ENCODE measurements at regions not wholly inside any gene's neighbourhood (a gene's known extent, or its start where the extent isn't known, plus 50 kb on each side); places are given as distances from the start of the nearest gene placed in this dataset.
"Not testable (repeated sequence)": the region's sequence is repeated elsewhere in the genome, so short reads cannot be mapped to it uniquely, and the experiment has no call there.

DNA sequence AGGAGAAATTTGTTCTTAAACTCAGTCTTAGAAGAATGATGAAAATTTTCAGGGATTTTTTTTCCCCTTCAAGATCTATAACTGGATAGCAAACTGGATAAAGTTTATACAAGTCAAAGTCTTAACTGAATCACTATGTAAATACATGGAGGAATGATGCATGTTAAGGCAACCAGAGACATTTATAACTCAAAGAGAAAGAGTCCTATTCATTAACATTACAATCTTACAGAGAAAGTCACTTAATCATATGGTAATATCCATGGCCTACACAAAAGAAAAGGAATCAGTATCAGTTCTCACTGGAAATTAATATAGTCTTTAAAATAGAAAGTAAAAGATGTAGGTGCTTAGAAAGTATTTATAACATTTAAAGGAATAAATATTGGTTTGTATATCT, 869.1 kb downstream of the TBL1XR1 start:
- no peak for DNase-seq (ENCODE audit: low spot score)

DNA sequence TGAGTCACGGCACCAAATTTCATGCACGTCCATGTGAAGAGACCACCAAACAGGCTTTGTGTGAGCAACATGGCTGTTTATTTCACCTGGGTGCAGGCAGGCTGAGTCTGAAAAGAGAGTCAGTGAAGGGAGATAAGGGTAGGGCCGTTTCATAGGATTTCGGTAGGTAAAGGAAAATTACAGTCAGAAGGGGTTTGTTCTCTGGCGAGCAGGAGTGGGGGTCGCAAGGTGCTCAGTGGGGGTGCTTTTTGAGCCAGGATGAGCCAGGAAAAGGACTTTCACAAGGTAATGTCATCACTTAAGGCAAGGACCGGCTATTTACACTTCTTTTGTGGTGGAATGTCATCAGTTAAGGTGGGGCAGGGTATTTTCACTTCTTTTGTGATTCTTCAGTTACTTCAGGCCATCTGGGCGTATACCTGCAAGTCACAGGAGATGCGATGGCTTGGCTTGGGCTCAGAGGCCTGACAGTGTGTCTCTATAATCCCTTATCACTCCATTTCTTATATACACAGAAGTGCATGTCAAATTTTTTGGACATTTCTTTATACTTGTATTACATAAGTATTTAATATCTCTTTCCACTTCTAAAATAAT, 870.3 kb downstream of the TBL1XR1 start:
- DNase-seq (ENCODE audit: low spot score), result not testable (repeated sequence)

DNA sequence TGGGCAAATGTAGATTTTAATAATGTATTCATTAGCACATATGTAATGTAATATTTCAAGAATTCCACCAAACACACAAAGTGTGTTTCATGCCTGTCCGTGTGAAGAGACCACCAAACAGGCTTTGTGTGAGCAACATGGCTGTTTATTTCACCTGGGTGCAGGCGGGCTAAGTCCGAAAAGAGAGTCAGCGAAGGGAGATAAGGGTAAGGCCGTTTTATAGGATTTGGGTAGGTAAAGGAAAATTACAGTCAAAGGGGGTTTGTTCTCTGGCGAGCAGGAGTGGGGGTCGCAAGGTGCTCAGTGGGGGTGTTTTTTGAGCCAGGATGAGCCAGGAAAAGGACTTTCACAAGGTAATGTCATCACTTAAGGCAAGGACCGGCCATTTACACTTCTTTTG, 875.8 kb downstream of the TBL1XR1 start:
- DNase-seq (ENCODE audit: low spot score), result not testable (repeated sequence)

DNA sequence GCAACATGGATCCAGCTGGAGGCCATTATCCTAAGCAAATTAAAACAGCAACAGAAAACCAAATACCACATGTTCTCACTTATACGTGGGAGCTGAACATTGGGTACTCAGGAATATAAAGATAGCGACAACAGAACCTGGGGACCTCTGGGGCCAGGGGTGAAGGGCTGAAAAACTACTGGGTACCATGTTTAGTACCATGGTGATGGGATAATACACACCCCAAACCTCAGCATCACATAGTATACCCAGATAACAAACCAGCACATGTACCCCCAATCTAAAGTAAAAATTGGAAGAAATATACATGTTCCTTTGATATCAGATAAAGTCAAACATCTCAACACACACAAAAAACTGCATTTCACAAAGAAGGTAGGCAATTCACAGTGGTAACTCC, 876.2 kb downstream of the TBL1XR1 start:
- DNase-seq (ENCODE audit: low spot score), result no peak

DNA sequence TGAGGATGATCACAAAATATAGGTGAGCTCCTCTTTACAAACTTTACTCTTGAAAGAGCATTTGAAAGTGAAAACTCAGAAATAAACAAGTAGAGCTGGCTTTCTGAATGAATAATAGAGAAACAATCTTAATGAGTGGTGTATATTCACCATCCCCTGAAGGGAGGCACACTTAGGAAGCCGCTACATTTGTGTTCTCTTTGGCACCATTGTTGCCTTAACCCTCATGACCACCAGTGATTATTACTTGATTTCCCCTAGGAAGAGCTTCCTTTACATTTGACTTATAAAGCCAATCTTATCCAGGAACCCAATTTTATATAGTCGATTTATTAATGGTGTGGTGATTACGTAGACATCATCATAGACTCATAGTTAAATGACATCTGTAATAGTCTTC, 883.9 kb downstream of the TBL1XR1 start:
- no peak for DNase-seq (ENCODE audit: low spot score)

DNA sequence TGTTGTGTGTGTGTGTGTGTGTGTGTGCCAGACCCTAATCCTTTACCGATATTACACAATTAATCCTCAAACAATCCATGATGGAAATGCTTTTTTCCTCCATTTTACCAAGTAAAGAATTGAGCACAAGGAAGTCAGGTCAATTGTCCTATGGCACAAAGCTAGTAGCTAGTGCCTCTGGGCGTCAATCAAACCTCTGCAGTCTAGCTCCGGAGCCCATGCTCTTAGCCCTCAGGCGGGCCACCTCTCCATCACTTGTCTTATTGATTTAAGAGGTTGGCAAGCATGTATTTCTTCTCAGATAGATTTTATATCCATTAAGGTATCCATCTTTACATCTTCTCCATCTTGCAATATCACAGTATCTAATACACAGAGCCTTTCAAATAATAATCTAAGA, 886.6 kb downstream of the TBL1XR1 start:
- no peak for DNase-seq (ENCODE audit: low spot score)

DNA sequence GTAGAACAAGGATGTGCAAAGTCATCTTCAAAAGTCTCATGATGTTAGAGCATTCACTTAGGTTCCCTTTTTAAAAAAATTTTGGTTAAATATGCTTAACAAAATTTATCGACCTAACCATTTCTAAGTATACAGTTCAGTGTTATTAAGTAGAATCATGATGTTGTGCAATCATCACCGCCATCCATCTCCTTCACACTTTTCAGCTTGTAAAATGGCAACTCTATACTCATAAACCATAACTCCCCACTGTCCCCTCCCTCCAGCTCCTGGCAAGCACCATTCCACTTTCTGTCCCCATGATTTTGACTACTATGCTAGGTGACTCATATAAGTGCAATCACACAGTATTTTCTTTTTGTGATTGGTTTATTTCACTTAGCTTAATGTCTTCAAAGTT, 895.0 kb downstream of the TBL1XR1 start:
- no peak for DNase-seq (ENCODE audit: low spot score)

DNA sequence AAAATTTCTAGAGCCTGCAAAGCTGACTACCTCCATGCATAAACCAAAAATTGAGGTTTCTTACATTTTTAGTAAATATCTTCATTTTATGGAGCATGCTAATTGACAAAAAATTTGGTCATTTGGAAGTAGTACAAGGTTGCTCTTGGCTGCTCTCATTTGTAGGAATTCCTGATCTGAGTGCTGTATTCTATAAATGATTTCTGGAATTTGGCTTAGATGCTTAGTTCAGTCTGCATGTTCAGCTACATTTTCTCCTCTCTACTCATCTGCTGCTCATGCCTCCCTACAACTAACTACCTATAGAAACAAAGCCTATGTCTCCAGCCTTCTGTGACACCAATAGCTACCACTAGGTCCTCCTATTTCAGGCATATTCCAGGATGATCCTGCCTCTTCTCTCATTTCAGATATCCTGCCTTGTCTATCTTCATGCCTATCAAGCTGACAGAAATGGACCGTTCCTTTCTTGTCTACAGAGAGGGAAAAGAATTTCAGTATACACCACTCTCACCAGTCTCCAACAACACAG, 901.1 kb downstream of the TBL1XR1 start:
- DNase-seq (ENCODE audit: low spot score), result no peak

DNA sequence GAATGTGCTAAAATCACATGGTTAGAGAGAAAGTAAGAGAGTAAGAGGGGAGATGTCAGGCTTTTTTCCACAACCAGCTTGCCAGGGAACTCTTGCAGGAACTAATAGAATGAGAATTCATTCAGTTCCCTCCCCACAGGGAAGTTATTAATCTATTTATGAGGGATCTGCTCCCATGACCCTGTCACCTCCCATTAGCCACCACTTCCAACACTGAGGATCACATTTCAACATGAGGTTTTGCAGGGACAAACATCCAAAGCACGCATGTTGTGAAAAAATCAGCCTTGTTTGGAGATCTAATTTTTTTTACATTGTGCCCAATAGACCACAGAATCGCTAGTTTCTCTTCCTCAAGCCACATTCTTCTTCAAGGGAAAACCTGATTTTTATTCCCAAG, 904.0 kb downstream of the TBL1XR1 start:
- DNase-seq (ENCODE audit: low spot score), result no peak

DNA sequence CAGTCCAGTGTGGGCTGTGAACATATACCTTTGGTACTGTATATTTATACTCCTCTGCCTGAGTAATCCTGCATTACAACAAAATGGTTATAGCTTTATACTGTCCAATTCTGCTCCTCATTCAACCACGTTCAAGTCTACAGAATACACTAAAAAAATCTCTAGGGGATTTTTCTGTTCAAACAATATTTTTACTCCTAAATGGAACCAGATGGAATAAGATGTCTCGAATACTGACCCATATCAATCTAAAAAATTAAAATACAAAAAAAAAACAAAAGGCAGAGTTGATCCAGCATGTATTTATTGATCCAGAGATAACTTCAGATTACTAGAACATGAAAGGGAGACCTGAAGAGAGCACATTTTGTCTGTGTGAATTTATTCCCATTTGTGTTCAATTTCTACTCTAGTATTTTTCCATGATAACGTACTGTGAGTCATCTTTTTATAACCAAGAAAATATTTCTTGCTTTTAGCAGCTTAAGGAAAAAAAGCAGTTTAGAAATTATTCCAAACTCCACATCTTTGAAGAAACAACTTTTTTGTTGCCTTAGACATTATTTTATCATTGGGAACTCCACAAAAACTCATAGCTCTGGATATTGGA, 910.7 kb downstream of the TBL1XR1 start:
- DNase-seq (ENCODE audit: low spot score), result no peak

DNA sequence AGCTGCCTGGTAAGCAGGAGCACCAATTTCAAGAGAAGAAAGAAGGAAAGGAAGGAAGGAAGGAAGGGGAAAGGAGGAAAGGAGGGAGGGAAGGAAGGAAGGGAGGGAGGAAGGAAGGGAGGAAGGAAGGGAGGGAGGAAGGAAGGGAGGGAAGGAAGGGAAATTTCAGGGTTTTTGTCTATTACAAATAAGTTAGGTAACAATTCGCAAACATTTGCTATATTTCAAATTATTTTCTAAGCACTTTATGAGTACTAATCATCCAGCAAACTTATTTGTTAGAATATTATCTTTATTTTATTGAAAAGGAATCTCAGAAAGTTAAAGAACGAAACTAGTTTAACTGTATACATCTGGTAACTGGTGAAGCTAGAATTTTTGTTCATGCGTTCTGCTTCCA, 921.7 kb downstream of the TBL1XR1 start:
- no peak for DNase-seq (ENCODE audit: low spot score)

DNA sequence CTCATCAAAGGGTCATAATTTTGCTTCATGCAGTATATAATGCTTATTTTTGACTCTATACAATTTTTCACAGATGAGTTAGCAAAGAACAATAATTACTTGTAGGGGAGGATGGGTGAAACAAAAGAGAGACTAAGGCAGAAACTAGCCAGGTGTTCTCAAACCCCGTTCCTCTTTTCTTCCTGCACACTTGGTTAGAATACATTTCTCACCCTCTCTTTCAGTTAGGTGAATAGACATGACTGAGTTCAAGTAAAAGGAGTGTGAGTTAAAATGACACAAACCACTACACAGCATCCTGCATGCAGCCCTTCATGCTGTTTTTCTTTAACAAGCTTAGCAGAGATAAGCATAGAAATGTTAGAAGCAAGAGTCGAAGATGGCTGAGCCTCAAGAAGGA, 922.2 kb downstream of the TBL1XR1 start:
- no peak for DNase-seq (ENCODE audit: low spot score)

DNA sequence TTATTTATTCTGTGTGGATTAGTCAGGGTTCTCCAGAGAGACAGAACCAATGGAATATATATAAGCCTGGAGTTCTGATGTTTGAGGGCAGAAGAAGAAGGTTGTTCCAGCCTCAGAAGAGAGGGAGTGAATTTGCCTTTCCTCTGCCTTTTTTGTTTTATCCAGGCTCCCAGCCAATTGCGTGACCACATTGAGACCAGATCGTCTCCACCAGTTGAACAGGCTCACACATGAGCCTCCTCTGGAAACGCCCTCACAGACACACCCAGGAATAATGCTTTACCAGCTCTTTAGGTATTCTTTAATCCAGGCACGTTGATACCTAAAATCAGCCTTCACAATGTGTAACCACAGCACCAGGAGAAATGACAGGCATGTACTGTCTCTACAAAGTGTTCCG, 923.1 kb downstream of the TBL1XR1 start:
- DNase-seq (ENCODE audit: low spot score), result no peak

DNA sequence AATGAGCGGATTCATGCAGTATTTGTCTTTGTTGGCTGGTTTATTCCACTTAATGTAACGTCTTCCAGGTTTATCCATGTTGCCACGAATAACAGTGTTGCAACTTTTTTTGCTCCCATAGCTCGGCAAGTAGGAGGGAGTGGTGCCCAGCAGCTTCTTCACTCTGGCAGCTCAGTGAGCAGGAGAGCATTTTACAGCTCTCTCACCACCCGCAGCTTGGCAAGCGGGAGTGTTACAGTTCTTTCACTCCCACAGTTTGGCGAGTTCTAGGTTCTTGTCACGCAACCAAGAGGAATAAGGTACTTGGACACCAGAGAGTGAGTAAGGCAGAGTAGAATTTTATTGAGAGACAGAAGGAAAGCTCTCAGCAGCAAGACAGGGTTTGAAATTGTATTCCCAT, 935.2 kb downstream of the TBL1XR1 start:
- no peak for DNase-seq (ENCODE audit: low spot score)

DNA sequence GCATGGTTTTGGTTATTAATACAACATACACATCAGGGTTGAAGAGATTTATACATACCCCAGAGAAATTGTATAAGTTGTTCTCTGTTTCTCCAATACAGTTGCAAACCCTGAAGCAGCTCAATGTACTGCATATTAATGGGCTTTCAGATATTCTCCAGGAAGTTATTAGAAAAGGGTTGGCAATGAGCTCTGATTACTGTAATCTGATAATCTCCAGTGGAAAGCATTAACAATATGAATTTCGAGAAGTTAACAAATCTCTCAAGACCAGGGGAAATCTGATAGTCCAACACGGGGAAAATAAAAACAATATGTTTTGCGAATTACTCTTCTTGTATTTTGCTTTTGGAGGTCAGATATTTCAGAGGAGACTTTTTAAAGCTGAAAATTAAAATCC, 950.1 kb downstream of the TBL1XR1 start:
- DNase-seq (ENCODE audit: low spot score), result no peak

DNA sequence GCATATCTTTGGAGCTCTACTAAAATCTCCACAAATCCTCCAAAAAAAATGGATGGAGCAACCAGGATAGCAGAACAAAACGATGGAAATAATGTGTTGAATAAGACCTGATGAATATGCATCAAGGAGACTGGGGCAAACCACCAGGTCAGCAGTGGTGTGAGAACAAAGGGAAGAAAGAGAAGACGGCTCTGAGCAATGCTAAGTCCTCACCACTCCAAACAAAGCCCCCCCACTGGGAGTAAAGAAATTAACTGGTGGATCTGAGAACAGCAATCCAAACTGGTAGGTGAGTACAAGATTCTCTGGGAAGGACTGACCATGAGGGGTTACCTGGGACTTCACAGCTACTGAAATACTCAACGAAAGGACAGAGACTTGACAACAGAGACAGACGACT, 977.3 kb downstream of the TBL1XR1 start:
- no peak for DNase-seq (ENCODE audit: low spot score)

DNA sequence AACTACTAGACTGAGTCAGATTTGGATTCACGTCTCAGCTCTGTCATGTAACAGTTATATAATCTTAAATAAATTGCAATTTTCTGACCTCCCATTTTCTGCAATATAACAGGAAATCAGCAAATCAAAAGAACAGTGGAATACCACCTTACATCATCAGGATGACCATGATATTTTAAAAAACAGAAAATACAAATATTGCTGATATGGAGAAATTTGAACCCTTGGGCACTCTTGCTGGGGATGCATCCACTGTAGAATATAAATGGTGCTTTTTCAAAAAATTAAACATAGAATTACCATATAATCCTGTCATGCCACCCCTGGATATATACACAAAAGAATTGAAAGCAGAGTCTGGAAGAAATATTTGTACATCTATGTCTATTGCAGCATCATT, 982.5 kb downstream of the TBL1XR1 start:
- DNase-seq (ENCODE audit: low spot score), result no peak

DNA sequence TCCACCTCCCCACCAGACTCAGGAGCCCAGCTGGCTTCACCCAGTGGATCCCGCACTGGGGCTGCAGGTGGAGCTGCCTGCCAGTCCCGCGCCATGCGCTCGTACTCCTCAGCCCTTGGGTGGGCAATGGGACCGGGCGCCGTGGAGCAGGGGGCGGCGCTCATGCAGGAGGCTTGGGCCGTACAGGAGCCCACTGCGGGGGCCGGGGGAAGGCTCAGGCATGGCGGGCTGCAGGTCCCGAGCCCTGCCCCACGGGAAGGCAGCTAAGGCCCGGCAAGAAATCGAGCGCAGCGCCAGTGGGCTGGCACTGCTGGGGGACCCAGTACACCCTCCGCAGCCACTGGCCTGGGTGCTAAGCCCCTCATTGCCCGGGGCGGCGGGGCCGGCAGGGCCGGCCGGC, 984.0 kb downstream of the TBL1XR1 start:
- not testable (repeated sequence) for DNase-seq (ENCODE audit: low spot score)

DNA sequence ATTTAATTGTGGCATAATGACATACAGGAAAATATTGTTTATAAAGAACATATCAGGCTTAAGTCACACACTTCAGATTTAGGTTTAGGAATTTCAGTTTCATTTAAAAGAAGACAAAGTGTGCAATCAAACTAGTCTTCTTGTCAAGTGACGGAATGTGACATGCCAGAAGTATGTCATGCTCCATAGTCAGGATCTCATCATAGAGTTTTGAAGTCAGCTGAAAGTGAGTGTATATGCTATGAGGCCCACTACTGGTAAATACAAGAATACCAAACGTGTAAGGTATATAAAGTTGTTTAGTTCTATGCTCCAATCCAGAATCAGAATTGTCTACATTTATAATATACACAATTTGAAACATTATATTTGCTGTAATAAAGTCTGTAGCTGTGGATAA, 988.4 kb downstream of the TBL1XR1 start:
- DNase-seq (ENCODE audit: low spot score), result no peak

DNA sequence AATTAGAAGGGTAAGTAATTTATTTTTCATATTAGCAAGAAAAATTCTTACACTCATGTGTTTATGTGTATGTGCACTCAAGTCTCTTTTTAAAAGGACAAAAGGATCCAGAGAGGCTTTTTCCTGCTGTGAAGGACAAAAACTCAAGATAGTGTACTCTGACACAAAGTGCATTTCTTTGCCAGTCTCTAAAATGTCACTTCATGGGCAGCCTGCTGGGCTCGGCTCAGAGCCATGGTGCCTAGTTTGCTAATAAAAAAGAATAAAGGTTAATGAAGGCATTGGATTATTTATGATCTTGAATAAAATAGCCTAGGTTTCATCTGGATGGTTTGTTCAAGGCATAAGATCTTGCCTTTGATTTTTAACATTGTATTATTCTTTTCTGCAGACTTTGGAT, 989.0 kb downstream of the TBL1XR1 start:
- DNase-seq (ENCODE audit: low spot score), result no peak

DNA sequence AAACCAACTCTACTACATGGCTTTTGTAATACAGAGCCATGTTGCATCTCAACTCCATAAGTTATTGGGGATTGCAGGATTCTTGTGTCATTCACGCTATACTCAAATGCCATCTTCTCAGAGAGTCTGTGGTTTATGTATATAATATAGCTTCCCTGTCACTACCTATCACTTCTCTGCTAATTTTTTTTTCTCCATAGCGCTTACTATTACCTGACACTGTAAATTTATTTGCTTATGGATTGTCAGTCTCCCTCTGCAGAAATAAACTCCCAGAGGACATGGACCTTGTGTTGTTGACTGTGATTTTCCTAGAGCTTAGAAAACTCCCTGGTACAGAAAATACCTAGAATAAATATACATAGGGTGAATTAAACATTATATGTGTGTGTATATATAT, 990.5 kb downstream of the TBL1XR1 start:
- DNase-seq (ENCODE audit: low spot score), result no peak

DNA sequence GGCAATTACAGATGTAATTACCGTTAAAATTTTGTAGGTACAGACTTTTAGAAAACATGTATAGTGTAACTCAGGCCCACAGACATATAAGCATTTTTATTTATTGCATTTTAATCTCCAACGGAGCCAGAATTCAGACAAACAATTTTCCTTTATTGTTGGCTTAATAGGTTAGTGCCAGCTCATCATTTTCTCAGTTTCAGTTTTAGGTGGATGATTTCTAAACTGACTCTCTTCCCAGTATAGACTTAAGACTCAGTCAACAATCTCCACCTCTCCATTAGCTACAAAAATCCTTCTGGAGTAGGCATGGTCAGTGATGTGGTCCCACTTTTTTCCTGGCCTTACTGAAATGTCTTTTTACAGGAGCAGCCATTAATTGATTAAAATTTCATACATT, 994.6 kb downstream of the TBL1XR1 start:
- DNase-seq (ENCODE audit: low spot score), result no peak

DNA sequence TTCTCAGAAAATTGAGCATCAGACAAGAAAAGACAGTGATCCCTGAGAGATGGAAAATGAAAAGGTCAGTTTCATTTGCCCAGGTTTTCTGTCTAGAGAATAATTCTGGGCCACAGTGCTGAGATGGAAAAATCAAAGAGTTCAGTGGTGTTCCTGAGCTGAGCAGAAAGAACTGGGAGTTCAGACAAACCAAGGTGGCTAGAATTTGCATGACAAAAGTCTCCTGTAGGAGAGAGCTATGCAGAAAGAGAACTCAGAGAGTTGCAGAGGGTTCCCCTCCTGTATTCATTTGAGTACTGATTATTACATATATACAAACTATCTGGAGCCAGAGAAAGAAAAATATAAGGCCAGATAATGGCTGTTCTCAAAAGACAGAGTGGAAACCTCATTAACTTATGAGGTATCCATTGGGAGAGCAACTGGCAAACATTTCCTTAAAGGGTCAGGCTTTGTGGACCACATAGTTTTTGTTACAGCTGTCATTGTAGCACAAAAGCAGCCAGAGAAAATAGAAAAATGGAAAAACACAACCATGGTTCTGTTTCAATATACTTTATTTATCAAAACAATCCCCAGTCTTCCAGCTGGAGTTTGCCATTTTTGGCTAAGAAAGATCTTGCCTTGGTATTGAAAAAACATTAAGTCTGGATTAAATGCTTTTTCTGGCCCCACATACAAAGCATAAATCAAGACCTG, 1004.1 kb downstream of the TBL1XR1 start:
- DNase-seq (ENCODE audit: low spot score), result no peak

DNA sequence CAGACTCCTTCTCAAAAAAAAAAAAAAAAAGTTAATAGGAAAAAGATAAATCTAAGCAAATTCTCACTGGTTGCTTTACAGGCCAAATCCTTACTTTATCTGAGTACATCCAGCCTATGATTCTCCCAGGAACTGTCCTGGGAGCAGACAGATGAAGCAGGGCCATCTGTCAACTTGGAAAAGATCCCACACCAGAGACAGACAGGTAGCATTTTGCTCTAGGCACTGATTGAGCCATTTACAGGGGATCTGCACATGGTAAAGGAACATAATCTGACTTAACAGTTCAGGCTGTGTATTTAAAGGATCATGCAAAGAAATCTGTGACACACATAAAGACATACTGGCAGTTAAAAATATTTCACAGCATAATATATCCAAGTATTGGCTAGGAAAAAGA, 1006.5 kb downstream of the TBL1XR1 start:
- no peak for DNase-seq (ENCODE audit: low spot score)

All from left forelimb (tissue), 1 donor.